Activated T-helper 1 cell treated with Interleukin-2 at 50 U/mL for 16 hours (primary cell): ENCODE measurements at regions not wholly inside any gene's neighbourhood (a gene's known extent, or its start where the extent isn't known, plus 50 kb on each side); places are given as distances from the start of the nearest gene placed in this dataset.

Source experiments
- DNase-seq: peaks from one replicate; pipeline ENCODE4 v3.0.0-alpha.2; 2020; ENCODE audit warnings: low read depth

GRCh38 chr2:217301142-217301925, 441.5 kb upstream of the TNP1 start:
- no peak for DNase-seq

GRCh38 chr2:217299590-217299989, 439.7 kb upstream of the TNP1 start:
- no peak for DNase-seq

GRCh38 chr2:217297096-217297495, 437.2 kb upstream of the TNP1 start:
- no peak for DNase-seq

- DNase-seq: no peak
These were observed 435.0 kb upstream of the TNP1 start for GRCh38 chr2:217294818-217295217.

GRCh38 chr2:217294211-217294610, 434.3 kb upstream of the TNP1 start:
- DNase-seq: no peak

GRCh38 chr2:217293607-217294006, 433.7 kb upstream of the TNP1 start:
- DNase-seq: no peak

- DNase-seq: no peak
These were observed 433.2 kb upstream of the TNP1 start for GRCh38 chr2:217293046-217293445.

GRCh38 chr2:217291259-217291658, 431.4 kb upstream of the TNP1 start:
- no peak for DNase-seq

GRCh38 chr2:217290467-217290866, 430.6 kb upstream of the TNP1 start:
- no peak for DNase-seq

GRCh38 chr2:217289907-217290280, 430.0 kb upstream of the TNP1 start:
- DNase-seq: no peak

GRCh38 chr2:217289177-217289906, 429.5 kb upstream of the TNP1 start:
- no peak for DNase-seq

- DNase-seq: no peak
These were observed 428.7 kb upstream of the TNP1 start for GRCh38 chr2:217288472-217289063.

- DNase-seq: no peak
These were observed 427.0 kb upstream of the TNP1 start for GRCh38 chr2:217286833-217287232.

GRCh38 chr2:217285926-217286325, 426.1 kb upstream of the TNP1 start:
- no peak for DNase-seq

GRCh38 chr2:217283460-217283859, 423.6 kb upstream of the TNP1 start:
- no peak for DNase-seq

- DNase-seq: no peak
These were observed 422.7 kb upstream of the TNP1 start for GRCh38 chr2:217282531-217282930.

GRCh38 chr2:217279556-217279955, 419.7 kb upstream of the TNP1 start:
- no peak for DNase-seq

- DNase-seq: no peak
These were observed 419.3 kb upstream of the TNP1 start for GRCh38 chr2:217279140-217279539.

GRCh38 chr2:217277646-217278398, 418.0 kb upstream of the TNP1 start:
- no peak for DNase-seq

- DNase-seq: no peak
These were observed 416.6 kb upstream of the TNP1 start for GRCh38 chr2:217276433-217276832.

GRCh38 chr2:217275091-217275490, 415.2 kb upstream of the TNP1 start:
- no peak for DNase-seq

- DNase-seq: no peak
These were observed 414.7 kb upstream of the TNP1 start for GRCh38 chr2:217274578-217274977.

GRCh38 chr2:217273851-217274250, 414.0 kb upstream of the TNP1 start:
- no peak for DNase-seq
